ENCODE measurements at regions not wholly inside any gene's neighbourhood (a gene's known extent, or its start where the extent isn't known, plus 50 kb on each side); places are given as distances from the start of the nearest gene placed in this dataset.

DNA sequence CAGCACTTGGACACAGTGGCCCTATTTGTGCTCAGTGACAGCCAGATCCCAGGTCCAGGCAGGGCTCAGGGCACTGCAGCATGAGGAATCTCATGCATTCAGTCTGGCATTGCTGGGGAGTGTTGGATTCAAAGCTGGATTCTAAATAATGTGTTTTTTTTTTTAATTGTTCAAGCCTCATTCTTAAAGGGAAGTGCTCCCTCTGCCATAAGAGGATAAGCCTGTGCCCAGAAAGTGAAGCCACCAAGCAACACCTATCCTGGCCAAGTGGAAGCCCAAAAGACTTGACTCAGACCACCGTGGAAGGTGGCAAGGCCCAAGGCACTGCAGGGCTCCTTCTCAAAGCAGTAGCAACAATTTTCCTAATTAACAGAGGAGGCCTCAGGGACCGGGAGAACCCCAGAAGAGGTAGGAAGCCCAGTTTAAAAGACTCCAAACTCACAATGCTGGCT lies 135.6 kb downstream of the ACTL7B start:
- Histone ChIP-seq H3K4me2 (no peak overlapping the region), H3K79me2 (ENCODE audit: insufficient read depth, low read depth) (no peaks in the 10 kb centered on the region), H4K20me1 (ENCODE audit: insufficient read depth) (no peaks in the 10 kb centered on the region), H3K27ac (no peak overlapping the region), H3K4me1 (ENCODE audit: low read depth, poor library complexity, severe bottlenecking) (no peaks in the 10 kb centered on the region), H3K9ac (no peak overlapping the region), H3K36me3 (ENCODE audit: insufficient read depth) (no peaks in the 10 kb centered on the region), H3K27me3 (ENCODE audit: insufficient read depth, low read depth) (no peaks in the 10 kb centered on the region), H3K4me3 (IDR thresholded peaks at IDR 0.05; ENCODE audit: insufficient read depth, low read depth, low read length) (no peak overlapping the region), H2AFZ (ENCODE audit: low read depth) (no peak overlapping the region)
- TF ChIP-seq, protein P1, sequence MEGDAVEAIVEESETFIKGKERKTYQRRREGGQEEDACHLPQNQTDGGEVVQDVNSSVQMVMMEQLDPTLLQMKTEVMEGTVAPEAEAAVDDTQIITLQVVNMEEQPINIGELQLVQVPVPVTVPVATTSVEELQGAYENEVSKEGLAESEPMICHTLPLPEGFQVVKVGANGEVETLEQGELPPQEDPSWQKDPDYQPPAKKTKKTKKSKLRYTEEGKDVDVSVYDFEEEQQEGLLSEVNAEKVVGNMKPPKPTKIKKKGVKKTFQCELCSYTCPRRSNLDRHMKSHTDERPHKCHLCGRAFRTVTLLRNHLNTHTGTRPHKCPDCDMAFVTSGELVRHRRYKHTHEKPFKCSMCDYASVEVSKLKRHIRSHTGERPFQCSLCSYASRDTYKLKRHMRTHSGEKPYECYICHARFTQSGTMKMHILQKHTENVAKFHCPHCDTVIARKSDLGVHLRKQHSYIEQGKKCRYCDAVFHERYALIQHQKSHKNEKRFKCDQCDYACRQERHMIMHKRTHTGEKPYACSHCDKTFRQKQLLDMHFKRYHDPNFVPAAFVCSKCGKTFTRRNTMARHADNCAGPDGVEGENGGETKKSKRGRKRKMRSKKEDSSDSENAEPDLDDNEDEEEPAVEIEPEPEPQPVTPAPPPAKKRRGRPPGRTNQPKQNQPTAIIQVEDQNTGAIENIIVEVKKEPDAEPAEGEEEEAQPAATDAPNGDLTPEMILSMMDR (conservative IDR thresholded peaks at IDR 0.05; ENCODE audit: low read depth, low read length) = no peak

DNA sequence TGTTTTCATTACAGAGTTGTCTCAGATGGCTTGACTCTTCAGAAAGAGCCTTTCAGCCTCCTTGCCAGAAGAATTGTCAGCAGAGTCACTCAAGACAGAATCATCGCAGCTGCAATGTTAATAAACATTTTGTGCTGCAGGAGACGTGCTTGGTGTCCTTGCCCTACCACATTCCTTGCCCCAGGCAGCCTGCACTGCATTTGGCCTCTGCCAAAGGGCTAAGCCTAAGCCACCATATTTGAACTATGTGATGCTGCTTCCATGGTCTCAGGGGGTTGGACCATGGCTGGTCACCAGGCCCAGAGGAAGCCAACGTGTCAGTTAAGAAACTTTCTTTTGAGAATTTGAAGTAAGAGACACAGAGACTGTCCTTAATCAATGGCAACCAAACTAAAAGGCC lies 145.4 kb downstream of the ACTL7B start:
- no peak overlapping the region for H3K4me3 ChIP-seq (IDR thresholded peaks at IDR 0.05; ENCODE audit: insufficient read depth, low read depth, low read length)
- H3K4me1 ChIP-seq (ENCODE audit: low read depth, poor library complexity, severe bottlenecking) = no peaks in the 10 kb centered on the region
- no peak overlapping the region for H3K4me2 ChIP-seq
- TF ChIP-seq, protein P1 (conservative IDR thresholded peaks at IDR 0.05; ENCODE audit: low read depth, low read length) = no peak
- H3K79me2 ChIP-seq (ENCODE audit: insufficient read depth, low read depth) = no peaks in the 10 kb centered on the region
- H4K20me1 ChIP-seq (ENCODE audit: insufficient read depth) = no peaks in the 10 kb centered on the region
- H3K27me3 ChIP-seq (ENCODE audit: insufficient read depth, low read depth) = no peaks in the 10 kb centered on the region
- H2AFZ ChIP-seq (ENCODE audit: low read depth) = no peak overlapping the region
- H3K27ac ChIP-seq = no peak overlapping the region
- no peaks in the 10 kb centered on the region for H3K36me3 ChIP-seq (ENCODE audit: insufficient read depth)
- H3K9ac ChIP-seq = no peak overlapping the region

DNA sequence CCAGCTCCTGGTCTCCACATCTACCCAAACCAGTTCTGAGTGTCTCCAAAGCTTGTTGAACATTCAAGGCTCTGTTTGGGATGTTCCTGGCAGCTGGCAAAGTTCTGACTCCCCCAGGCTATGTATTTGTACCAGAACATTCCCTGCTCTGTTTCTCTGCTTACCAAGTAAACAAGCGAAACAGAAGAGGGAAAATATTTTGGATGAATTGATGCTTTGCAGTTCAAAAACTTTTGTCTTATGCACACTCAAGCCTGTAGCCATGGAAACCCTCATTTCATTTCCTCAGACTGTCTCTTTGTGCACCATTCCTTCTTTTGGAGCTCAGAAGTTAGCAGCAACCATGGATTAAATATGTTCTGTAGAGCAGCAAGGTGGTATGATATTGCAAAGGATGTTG lies 145.8 kb downstream of the ACTL7B start:
- Histone ChIP-seq H3K36me3 (ENCODE audit: insufficient read depth) (no peaks in the 10 kb centered on the region), H3K27me3 (ENCODE audit: insufficient read depth, low read depth) (no peaks in the 10 kb centered on the region), H3K79me2 (ENCODE audit: insufficient read depth, low read depth) (no peaks in the 10 kb centered on the region), H3K27ac (no peak overlapping the region), H3K4me3 (IDR thresholded peaks at IDR 0.05; ENCODE audit: insufficient read depth, low read depth, low read length) (no peak overlapping the region), H3K9ac (no peak overlapping the region), H2AFZ (ENCODE audit: low read depth) (no peak overlapping the region), H3K4me1 (ENCODE audit: low read depth, poor library complexity, severe bottlenecking) (no peaks in the 10 kb centered on the region), H3K4me2 (no peak overlapping the region), H4K20me1 (ENCODE audit: insufficient read depth) (no peaks in the 10 kb centered on the region)
- TF ChIP-seq, protein P1 (conservative IDR thresholded peaks at IDR 0.05; ENCODE audit: low read depth, low read length) = no peak

DNA sequence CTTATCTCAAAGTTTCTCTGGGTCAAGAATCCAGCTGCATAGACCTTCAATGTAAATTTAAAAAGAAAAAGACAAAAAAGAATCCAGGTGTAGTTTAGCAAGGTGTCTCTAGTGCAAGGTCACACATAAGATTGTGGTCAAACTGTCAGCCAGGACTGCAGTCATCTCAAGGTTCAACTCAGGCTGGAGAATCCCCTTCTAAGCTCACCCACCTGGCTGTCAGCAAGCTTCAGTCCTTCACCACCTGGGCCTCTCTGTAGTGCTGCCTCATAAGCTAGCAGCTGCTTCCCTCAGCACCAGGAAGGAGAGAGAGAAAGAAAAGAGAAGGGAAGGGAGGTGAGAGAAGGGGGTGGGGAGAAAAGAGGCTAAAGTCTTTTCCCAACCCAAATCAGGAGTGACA lies 146.7 kb downstream of the ACTL7B start:
- Histone ChIP-seq H3K4me1 (ENCODE audit: low read depth, poor library complexity, severe bottlenecking) (no peaks in the 10 kb centered on the region), H3K27me3 (ENCODE audit: insufficient read depth, low read depth) (no peaks in the 10 kb centered on the region), H3K4me2 (no peak overlapping the region), H3K27ac (no peak overlapping the region), H3K79me2 (ENCODE audit: insufficient read depth, low read depth) (no peaks in the 10 kb centered on the region), H3K4me3 (IDR thresholded peaks at IDR 0.05; ENCODE audit: insufficient read depth, low read depth, low read length) (no peak overlapping the region), H4K20me1 (ENCODE audit: insufficient read depth) (no peaks in the 10 kb centered on the region), H3K9ac (no peak overlapping the region), H3K36me3 (ENCODE audit: insufficient read depth) (no peaks in the 10 kb centered on the region), H2AFZ (ENCODE audit: low read depth) (no peak overlapping the region)
- TF ChIP-seq, protein P1 (conservative IDR thresholded peaks at IDR 0.05; ENCODE audit: low read depth, low read length) = no peak

Data from KMS-11 (cell line).